DOHH2 (cell line): ENCODE measurements at regions not wholly inside any gene's neighbourhood (a gene's known extent, or its start where the extent isn't known, plus 50 kb on each side); places are given as distances from the start of the nearest gene placed in this dataset.

Source experiments
- CTCF ChIP-seq: fragments of 200-600 bp; sonication (generic); IDR thresholded peaks from one replicate; pipeline ENCODE4 v1.5.1; 2014; ENCODE audit warnings: antibody characterized with exemption, mild to moderate bottlenecking, low read depth, low read length; ENCODE audit not compliant: poor library complexity, severe bottlenecking
- EZH2phosphoT487 ChIP-seq: fragments of 200-600 bp; sonication (generic); IDR thresholded peaks from 2 replicates; pipeline ENCODE4 v1.6.1; 2017; ENCODE audit warnings: borderline replicate concordance, mild to moderate bottlenecking, antibody characterized with exemption, low read length, moderate library complexity, mixed read lengths

DNA sequence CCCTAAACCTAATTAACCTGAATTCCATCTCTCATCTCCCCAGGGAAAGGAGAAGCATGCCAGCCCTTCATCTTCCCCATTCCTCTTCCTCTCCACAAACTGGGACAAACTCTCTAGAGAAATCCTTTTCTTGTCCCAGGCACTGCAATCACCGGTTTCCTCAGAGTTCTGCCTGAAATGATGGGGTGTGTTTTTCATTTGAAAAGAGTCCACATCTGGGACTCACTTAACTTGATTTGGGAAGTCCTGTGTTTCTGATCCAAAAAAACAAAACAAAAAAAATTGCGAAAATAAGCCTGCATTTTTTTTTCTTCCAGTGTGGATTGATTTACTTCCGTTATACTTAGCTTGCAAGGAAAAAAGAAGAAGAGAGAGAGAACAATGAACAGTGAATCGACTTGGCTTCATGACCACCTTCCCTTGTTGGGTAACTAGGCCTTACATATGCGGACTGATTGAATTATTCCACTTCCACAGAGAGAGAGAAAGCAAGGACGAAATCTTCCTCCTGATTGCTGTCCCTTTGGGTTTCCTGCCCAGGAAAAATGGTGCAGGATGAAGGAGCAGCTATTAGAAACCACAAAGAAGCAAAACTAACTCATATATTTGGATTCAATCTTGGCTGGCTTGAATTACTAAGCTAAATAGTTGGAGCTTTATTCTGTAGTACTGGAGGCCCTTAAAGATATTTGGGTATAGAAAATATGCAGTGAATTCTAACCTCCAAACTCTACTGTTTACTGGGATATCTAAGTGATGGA is 506.2 kb upstream of the TBX3 start:
- no peak for TF ChIP-seq CTCF
- TF ChIP-seq EZH2phosphoT487 = no peak
